H1 (cell line): ENCODE measurements at regions not wholly inside any gene's neighbourhood (a gene's known extent, or its start where the extent isn't known, plus 50 kb on each side); places are given as distances from the start of the nearest gene placed in this dataset.

Experiments used
- BRCA1 ChIP-seq: IDR thresholded peaks from 2 replicates; pipeline ENCODE4 v1.6.1; 2012; ENCODE audit warnings: low read depth, low read length, improper control_type of control experiment
- CEBPB ChIP-seq: IDR thresholded peaks from 2 replicates; pipeline ENCODE4 v1.6.1; 2012; ENCODE audit warnings: low read depth, low read length
- JUN ChIP-seq: IDR thresholded peaks from 2 replicates; pipeline ENCODE4 v1.6.1; 2011; ENCODE audit warnings: low read depth, mild to moderate bottlenecking, improper control_type of control experiment, low read length
- KDM5A ChIP-seq: fragments of 200-600 bp; IDR thresholded peaks from 2 replicates; pipeline ENCODE4 v1.7.1; 2012; ENCODE audit warnings: mild to moderate bottlenecking, low read length, inconsistent platforms, mixed read lengths
- TAF7 ChIP-seq: optimal IDR thresholded peaks from 2 replicates; pipeline ENCODE3; 2011; ENCODE audit warnings: low read depth, mild to moderate bottlenecking, inconsistent platforms, low read length, moderate library complexity, borderline replicate concordance
- TEAD4 ChIP-seq: IDR thresholded peaks from 2 replicates; pipeline ENCODE4 v1.6.1; 2012; ENCODE audit warnings: low read depth, low read length, inconsistent platforms, mixed read lengths
- TF ChIP-seq, protein P1 (sequence below): fragments of 300-600 bp; sonication (generic); IDR thresholded peaks from 2 replicates; pipeline ENCODE4 v1.7.1; 2012; ENCODE audit warnings: low read length, moderate library complexity, mild to moderate bottlenecking, inconsistent platforms; ENCODE audit not compliant: insufficient replicate concordance
- TF ChIP-seq, protein P2 (sequence below): IDR thresholded peaks from 2 replicates; pipeline ENCODE4 v1.6.1; 2011; ENCODE audit warnings: low read length, improper control_type of control experiment
- TF ChIP-seq, protein P3 (sequence below): IDR thresholded peaks from 2 replicates; pipeline ENCODE4 v1.6.1; 2012; ENCODE audit warnings: low read length, inconsistent platforms

DNA sequence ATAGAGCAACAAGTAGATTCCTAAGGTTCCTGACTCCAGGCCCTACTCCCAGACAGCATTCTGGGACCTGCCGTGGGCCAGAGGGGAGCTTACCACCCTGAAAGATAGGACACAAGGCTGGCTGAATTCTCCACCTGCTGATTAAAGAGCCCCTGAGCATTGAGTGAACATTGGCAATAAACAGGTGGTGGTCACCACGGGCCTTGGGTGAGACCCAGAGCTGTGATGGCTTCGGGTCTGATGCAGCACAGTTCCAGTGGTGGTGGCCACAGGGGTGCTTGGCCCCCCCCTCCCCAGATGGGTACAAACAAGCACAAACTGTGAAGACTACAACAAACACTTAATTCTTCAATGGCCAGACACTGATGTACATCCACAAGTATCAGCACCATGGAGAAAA is 444.6 kb downstream of the GASK1B start (continued):
- TF ChIP-seq, protein P1, sequence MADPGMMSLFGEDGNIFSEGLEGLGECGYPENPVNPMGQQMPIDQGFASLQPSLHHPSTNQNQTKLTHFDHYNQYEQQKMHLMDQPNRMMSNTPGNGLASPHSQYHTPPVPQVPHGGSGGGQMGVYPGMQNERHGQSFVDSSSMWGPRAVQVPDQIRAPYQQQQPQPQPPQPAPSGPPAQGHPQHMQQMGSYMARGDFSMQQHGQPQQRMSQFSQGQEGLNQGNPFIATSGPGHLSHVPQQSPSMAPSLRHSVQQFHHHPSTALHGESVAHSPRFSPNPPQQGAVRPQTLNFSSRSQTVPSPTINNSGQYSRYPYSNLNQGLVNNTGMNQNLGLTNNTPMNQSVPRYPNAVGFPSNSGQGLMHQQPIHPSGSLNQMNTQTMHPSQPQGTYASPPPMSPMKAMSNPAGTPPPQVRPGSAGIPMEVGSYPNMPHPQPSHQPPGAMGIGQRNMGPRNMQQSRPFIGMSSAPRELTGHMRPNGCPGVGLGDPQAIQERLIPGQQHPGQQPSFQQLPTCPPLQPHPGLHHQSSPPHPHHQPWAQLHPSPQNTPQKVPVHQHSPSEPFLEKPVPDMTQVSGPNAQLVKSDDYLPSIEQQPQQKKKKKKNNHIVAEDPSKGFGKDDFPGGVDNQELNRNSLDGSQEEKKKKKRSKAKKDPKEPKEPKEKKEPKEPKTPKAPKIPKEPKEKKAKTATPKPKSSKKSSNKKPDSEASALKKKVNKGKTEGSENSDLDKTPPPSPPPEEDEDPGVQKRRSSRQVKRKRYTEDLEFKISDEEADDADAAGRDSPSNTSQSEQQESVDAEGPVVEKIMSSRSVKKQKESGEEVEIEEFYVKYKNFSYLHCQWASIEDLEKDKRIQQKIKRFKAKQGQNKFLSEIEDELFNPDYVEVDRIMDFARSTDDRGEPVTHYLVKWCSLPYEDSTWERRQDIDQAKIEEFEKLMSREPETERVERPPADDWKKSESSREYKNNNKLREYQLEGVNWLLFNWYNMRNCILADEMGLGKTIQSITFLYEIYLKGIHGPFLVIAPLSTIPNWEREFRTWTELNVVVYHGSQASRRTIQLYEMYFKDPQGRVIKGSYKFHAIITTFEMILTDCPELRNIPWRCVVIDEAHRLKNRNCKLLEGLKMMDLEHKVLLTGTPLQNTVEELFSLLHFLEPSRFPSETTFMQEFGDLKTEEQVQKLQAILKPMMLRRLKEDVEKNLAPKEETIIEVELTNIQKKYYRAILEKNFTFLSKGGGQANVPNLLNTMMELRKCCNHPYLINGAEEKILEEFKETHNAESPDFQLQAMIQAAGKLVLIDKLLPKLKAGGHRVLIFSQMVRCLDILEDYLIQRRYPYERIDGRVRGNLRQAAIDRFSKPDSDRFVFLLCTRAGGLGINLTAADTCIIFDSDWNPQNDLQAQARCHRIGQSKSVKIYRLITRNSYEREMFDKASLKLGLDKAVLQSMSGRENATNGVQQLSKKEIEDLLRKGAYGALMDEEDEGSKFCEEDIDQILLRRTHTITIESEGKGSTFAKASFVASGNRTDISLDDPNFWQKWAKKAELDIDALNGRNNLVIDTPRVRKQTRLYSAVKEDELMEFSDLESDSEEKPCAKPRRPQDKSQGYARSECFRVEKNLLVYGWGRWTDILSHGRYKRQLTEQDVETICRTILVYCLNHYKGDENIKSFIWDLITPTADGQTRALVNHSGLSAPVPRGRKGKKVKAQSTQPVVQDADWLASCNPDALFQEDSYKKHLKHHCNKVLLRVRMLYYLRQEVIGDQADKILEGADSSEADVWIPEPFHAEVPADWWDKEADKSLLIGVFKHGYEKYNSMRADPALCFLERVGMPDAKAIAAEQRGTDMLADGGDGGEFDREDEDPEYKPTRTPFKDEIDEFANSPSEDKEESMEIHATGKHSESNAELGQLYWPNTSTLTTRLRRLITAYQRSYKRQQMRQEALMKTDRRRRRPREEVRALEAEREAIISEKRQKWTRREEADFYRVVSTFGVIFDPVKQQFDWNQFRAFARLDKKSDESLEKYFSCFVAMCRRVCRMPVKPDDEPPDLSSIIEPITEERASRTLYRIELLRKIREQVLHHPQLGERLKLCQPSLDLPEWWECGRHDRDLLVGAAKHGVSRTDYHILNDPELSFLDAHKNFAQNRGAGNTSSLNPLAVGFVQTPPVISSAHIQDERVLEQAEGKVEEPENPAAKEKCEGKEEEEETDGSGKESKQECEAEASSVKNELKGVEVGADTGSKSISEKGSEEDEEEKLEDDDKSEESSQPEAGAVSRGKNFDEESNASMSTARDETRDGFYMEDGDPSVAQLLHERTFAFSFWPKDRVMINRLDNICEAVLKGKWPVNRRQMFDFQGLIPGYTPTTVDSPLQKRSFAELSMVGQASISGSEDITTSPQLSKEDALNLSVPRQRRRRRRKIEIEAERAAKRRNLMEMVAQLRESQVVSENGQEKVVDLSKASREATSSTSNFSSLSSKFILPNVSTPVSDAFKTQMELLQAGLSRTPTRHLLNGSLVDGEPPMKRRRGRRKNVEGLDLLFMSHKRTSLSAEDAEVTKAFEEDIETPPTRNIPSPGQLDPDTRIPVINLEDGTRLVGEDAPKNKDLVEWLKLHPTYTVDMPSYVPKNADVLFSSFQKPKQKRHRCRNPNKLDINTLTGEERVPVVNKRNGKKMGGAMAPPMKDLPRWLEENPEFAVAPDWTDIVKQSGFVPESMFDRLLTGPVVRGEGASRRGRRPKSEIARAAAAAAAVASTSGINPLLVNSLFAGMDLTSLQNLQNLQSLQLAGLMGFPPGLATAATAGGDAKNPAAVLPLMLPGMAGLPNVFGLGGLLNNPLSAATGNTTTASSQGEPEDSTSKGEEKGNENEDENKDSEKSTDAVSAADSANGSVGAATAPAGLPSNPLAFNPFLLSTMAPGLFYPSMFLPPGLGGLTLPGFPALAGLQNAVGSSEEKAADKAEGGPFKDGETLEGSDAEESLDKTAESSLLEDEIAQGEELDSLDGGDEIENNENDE: no peak
- no peak for TF ChIP-seq KDM5A
- TF ChIP-seq CEBPB: no peak
- TF ChIP-seq JUN: no peak
- TF ChIP-seq, protein P2, sequence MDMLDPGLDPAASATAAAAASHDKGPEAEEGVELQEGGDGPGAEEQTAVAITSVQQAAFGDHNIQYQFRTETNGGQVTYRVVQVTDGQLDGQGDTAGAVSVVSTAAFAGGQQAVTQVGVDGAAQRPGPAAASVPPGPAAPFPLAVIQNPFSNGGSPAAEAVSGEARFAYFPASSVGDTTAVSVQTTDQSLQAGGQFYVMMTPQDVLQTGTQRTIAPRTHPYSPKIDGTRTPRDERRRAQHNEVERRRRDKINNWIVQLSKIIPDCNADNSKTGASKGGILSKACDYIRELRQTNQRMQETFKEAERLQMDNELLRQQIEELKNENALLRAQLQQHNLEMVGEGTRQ: no peak
- no peak for TF ChIP-seq TAF7
- TF ChIP-seq, protein P3, sequence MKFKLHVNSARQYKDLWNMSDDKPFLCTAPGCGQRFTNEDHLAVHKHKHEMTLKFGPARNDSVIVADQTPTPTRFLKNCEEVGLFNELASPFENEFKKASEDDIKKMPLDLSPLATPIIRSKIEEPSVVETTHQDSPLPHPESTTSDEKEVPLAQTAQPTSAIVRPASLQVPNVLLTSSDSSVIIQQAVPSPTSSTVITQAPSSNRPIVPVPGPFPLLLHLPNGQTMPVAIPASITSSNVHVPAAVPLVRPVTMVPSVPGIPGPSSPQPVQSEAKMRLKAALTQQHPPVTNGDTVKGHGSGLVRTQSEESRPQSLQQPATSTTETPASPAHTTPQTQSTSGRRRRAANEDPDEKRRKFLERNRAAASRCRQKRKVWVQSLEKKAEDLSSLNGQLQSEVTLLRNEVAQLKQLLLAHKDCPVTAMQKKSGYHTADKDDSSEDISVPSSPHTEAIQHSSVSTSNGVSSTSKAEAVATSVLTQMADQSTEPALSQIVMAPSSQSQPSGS: no peak
- no peak for TF ChIP-seq TEAD4
- no peak for TF ChIP-seq BRCA1
